DMS53 treated with DMSO at 0.1 percent for 48 hours (cell line): ENCODE measurements at regions not wholly inside any gene's neighbourhood (a gene's known extent, or its start where the extent isn't known, plus 50 kb on each side); places are given as distances from the start of the nearest gene placed in this dataset.

ENCODE experiments used
- DNase-seq: peaks from one replicate; lab custom pipeline; 2025; ENCODE audit not compliant: unreplicated experiment; lab: John Stamatoyannopoulos, UW

GRCh38 chr9:11312966-11313365 is 700.2 kb upstream of the PTPRD start:
- DNase-seq, result no peak

- DNase-seq, result no peak
Measured at GRCh38 chr9:11318946-11319345, 706.1 kb upstream of the PTPRD start.

- peak; percentile 1 for DNase-seq
Measured at GRCh38 chr9:11319538-11319937, 706.7 kb upstream of the PTPRD start.

- DNase-seq, result no peak
Measured at GRCh38 chr9:11320989-11321388, 708.2 kb upstream of the PTPRD start.

GRCh38 chr9:11323457-11323856 is 710.7 kb upstream of the PTPRD start:
- no peak for DNase-seq

GRCh38 chr9:11326231-11326630 is 713.4 kb upstream of the PTPRD start:
- DNase-seq, result no peak

- no peak for DNase-seq
Measured at GRCh38 chr9:11328326-11328725, 715.5 kb upstream of the PTPRD start.

- no peak for DNase-seq
Measured at GRCh38 chr9:11335011-11335410, 722.2 kb upstream of the PTPRD start.

GRCh38 chr9:11338130-11338529 is 725.3 kb upstream of the PTPRD start:
- DNase-seq, result no peak

- no peak for DNase-seq
Measured at GRCh38 chr9:11340654-11341053, 727.9 kb upstream of the PTPRD start.

- no peak for DNase-seq
Measured at GRCh38 chr9:11347437-11347836, 734.6 kb upstream of the PTPRD start.

GRCh38 chr9:11348366-11348765 is 735.6 kb upstream of the PTPRD start:
- no peak for DNase-seq

- DNase-seq, result no peak
Measured at GRCh38 chr9:11349187-11349586, 736.4 kb upstream of the PTPRD start.

- no peak for DNase-seq
Measured at GRCh38 chr9:11352612-11353011, 739.8 kb upstream of the PTPRD start.

GRCh38 chr9:11356067-11356466 is 743.3 kb upstream of the PTPRD start:
- DNase-seq, result peak; percentile 3

GRCh38 chr9:11366585-11367129 is 753.9 kb upstream of the PTPRD start:
- DNase-seq, result no peak

GRCh38 chr9:11374926-11375325 is 762.1 kb upstream of the PTPRD start:
- DNase-seq, result no peak

GRCh38 chr9:11402621-11403020 is 789.8 kb upstream of the PTPRD start:
- DNase-seq, result no peak

GRCh38 chr9:11414241-11414640 is 801.4 kb upstream of the PTPRD start:
- no peak for DNase-seq

- peak; percentile 50 for DNase-seq
Measured at GRCh38 chr9:11417782-11418181, 805.0 kb upstream of the PTPRD start.

GRCh38 chr9:11431490-11431889 is 818.7 kb upstream of the PTPRD start:
- DNase-seq, result no peak

GRCh38 chr9:11432361-11432760 is 819.6 kb upstream of the PTPRD start:
- no peak for DNase-seq

GRCh38 chr9:11443631-11444030 is 830.8 kb upstream of the PTPRD start:
- no peak for DNase-seq
